Breast epithelium (tissue), 3 donors: ENCODE measurements at regions not wholly inside any gene's neighbourhood (a gene's known extent, or its start where the extent isn't known, plus 50 kb on each side); places are given as distances from the start of the nearest gene placed in this dataset.

Experiments used
- CTCF ChIP-seq, 3 donors: fragments of 450-650 bp; IDR thresholded peaks; one replicate each; pipeline ENCODE4 v1.5.1; 2016 to 2017; ENCODE audit warnings: antibody characterized with exemption in 3 of 3, mild to moderate bottlenecking in 3 of 3, moderate library complexity in 3 of 3
- POLR2A ChIP-seq: fragments of 450-650 bp; IDR thresholded peaks from one replicate; pipeline ENCODE4 v1.6.1; 2016; ENCODE audit warnings: antibody characterized with exemption, mild to moderate bottlenecking, moderate library complexity

- TF ChIP-seq CTCF (IDR thresholded peaks at IDR 0.05) (no peak), POLR2A (no peak)
Observed at GRCh38 chr1:96208428-96208827, 513.2 kb upstream of the PTBP2 start.
